Right lobe of liver (tissue), 6 donors: ENCODE measurements at regions not wholly inside any gene's neighbourhood (a gene's known extent, or its start where the extent isn't known, plus 50 kb on each side); places are given as distances from the start of the nearest gene placed in this dataset.
"Not testable (repeated sequence)": the region's sequence is repeated elsewhere in the genome, so short reads cannot be mapped to it uniquely, and the experiment has no call there.

ENCODE experiments used
- ATAC-seq, 4 donors: fragments of 200-7000 bp; cut with Tn5 transposase; one replicate each; pipeline ENCODE4 v1.9.1; 2020; ENCODE audit warnings: mild to moderate bottlenecking in 4 of 4, moderate library complexity in 4 of 4
- DNase-seq, 3 donors: peaks; one replicate each; pipeline ENCODE4 v3.0.0-alpha.2; 2020
- H3K27ac ChIP-seq, 3 donors: fragments of 200-600 bp; one replicate each; pipeline ENCODE4 v1.8.0; 2022
- H3K27me3 ChIP-seq, 2 donors: fragments of 200-600 bp; one replicate each; pipeline ENCODE4 v1.8.0; 2022
- H3K36me3 ChIP-seq, 4 donors: fragments of 200-600 bp; sonication (generic) in 1 of 4; one replicate each; pipeline versions ENCODE4 v1.5.1 to v1.8.0; 2017 to 2022; ENCODE audit warnings: control low read depth in 1 of 4
- H3K4me1 ChIP-seq, 4 donors: fragments of 200-600 bp; sonication (generic) in 1 of 4; one replicate each; pipeline versions ENCODE4 v1.5.1 to v1.8.0; 2017 to 2022; ENCODE audit warnings: control low read depth in 1 of 4
- H3K4me3 ChIP-seq, 3 donors: fragments of 200-600 bp; one replicate each; pipeline ENCODE4 v1.8.0; 2022
- H3K9me3 ChIP-seq, 4 donors: fragments of 200-600 bp; sonication (generic) in 1 of 4; one replicate each; pipeline versions ENCODE4 v1.5.1 to v1.8.0; 2017 to 2022; ENCODE audit warnings: control low read depth in 1 of 4
- CTCF ChIP-seq, 4 donors: fragments of 200-600 bp in 3 of 4; fragments of 450-650 bp in 1 of 4; IDR thresholded peaks; one replicate each; pipeline versions ENCODE4 v1.5.1 to v1.8.0; 2016 to 2022; ENCODE audit warnings: antibody characterized with exemption in 4 of 4, mild to moderate bottlenecking in 2 of 4
- POLR2A ChIP-seq: fragments of 450-650 bp; IDR thresholded peaks from one replicate; pipeline ENCODE4 v1.6.1; 2017; ENCODE audit warnings: antibody characterized with exemption, mild to moderate bottlenecking
- WGBS: methylation state at CpG from one replicate; pipeline ENCODE4 v1.1.6; 2018; ENCODE audit warnings: low coverage, low lambda C conversion rate; ENCODE audit not compliant: insufficient coverage; ENCODE audit errors: missing lambda C conversion rate; 5-methylcytosine and 5-hydroxymethylcytosine counted together
- intact Hi-C, 2 donors: fragments of 100-400 bp; cut with DNase I; formaldehyde crosslinking; loops; one replicate each; pipeline versions ENCODE4 v1.11.2 to v1.14.1; 2022
- donor health status: DM: no; HTN: yes; CAD: no.
- donor health status: DM: no; HTN: no; CAD: no.
- donor health status: DM: no; HTN: no; CAD: no.
- donor health status: DM: no; HTN: yes; CAD: no.
- donor health status: DM: no; HTN: yes; CAD: no.

GRCh38 chr1:221981461-221981860, 239.6 kb upstream of the DUSP10 start:
- ATAC-seq (no peak), DNase-seq (no peak)
- H3K9me3 ChIP-seq, result no peaks in the 10 kb centered on the region
- WGBS, result 91% methylated on average over 1 of the region's 1 CpG
- H3K36me3 ChIP-seq, result no peaks in the 10 kb centered on the region
- intact Hi-C loops, result no loop called here
- no peak for TF ChIP-seq CTCF (IDR thresholded peaks at IDR 0.05)
- TF ChIP-seq POLR2A, result no peak
- peaks cover 0 to 5% (median 0%) of the 10 kb centered on the region in 4 donors for H3K4me1 ChIP-seq
- no peak overlapping the region for H3K27ac ChIP-seq
- H3K4me3 ChIP-seq, result no peak overlapping the region
- no peaks in the 10 kb centered on the region for H3K27me3 ChIP-seq

GRCh38 chr1:221979444-221980032, 237.6 kb upstream of the DUSP10 start:
- Histone ChIP-seq H3K4me1 (peaks cover 0 to 5% (median 0%) of the 10 kb centered on the region in 4 donors), H3K4me3 (no peak overlapping the region), H3K27ac (no peak overlapping the region), H3K27me3 (no peaks in the 10 kb centered on the region), H3K9me3 (no peaks in the 10 kb centered on the region), H3K36me3 (no peaks in the 10 kb centered on the region)
- ATAC-seq, result peak; percentile 53 to 66 (median 64)
- TF ChIP-seq CTCF (IDR thresholded peaks at IDR 0.05) (peak; percentile 38 to 58 (median 49)), POLR2A (no peak)
- no peak for DNase-seq
- intact Hi-C loops, result no loop called here

GRCh38 chr1:221978631-221979334, 236.9 kb upstream of the DUSP10 start:
- H3K36me3 ChIP-seq, intact Hi-C loops, H3K27ac ChIP-seq, H3K4me1 ChIP-seq, H3K9me3 ChIP-seq, ATAC-seq, H3K4me3 ChIP-seq, H3K27me3 ChIP-seq, DNase-seq: not testable (repeated sequence)
- 82% methylated on average over 5 of the region's 9 CpGs for WGBS

GRCh38 chr1:221973787-221974186, 231.9 kb upstream of the DUSP10 start:
- intact Hi-C loops, H3K4me3 ChIP-seq, H3K27me3 ChIP-seq, H3K4me1 ChIP-seq, H3K9me3 ChIP-seq, ATAC-seq, H3K36me3 ChIP-seq, DNase-seq, H3K27ac ChIP-seq: not testable (repeated sequence)
- 60% methylated on average over 3 of the region's 3 CpGs for WGBS

GRCh38 chr1:221972276-221973235, 230.7 kb upstream of the DUSP10 start:
- 92% methylated on average over 10 of the region's 10 CpGs for WGBS
- Histone ChIP-seq H3K27ac (no peak overlapping the region), H3K27me3 (no peaks in the 10 kb centered on the region), H3K4me1 (no peaks in the 10 kb centered on the region), H3K4me3 (no peak overlapping the region), H3K36me3 (no peaks in the 10 kb centered on the region), H3K9me3 (no peaks in the 10 kb centered on the region)
- DNase-seq (no peak), ATAC-seq (no peak)
- intact Hi-C loops, result no loop called here
- TF ChIP-seq CTCF (IDR thresholded peaks at IDR 0.05), result no peak
- no peak for TF ChIP-seq POLR2A

GRCh38 chr1:221971035-221971434, 229.1 kb upstream of the DUSP10 start:
- H3K4me3 ChIP-seq, H3K9me3 ChIP-seq, H3K27me3 ChIP-seq, H3K27ac ChIP-seq, DNase-seq, ATAC-seq, H3K36me3 ChIP-seq, intact Hi-C loops, H3K4me1 ChIP-seq: not testable (repeated sequence)
- WGBS, result 91% methylated on average over 6 of the region's 8 CpGs

- WGBS, result 78% methylated on average over 6 of the region's 6 CpGs
- H3K4me1 ChIP-seq, DNase-seq, ATAC-seq, H3K9me3 ChIP-seq, H3K36me3 ChIP-seq, intact Hi-C loops, H3K27ac ChIP-seq, H3K27me3 ChIP-seq, H3K4me3 ChIP-seq: not testable (repeated sequence)
These were observed 227.5 kb upstream of the DUSP10 start for GRCh38 chr1:221969298-221969858.

- H3K36me3 ChIP-seq, intact Hi-C loops, H3K4me1 ChIP-seq, DNase-seq, H3K4me3 ChIP-seq, H3K27me3 ChIP-seq, H3K27ac ChIP-seq, H3K9me3 ChIP-seq, ATAC-seq: not testable (repeated sequence)
- 91% methylated on average over 8 of the region's 9 CpGs for WGBS
These were observed 225.6 kb upstream of the DUSP10 start for GRCh38 chr1:221967538-221967937.
